ENCODE measurements at regions not wholly inside any gene's neighbourhood (a gene's known extent, or its start where the extent isn't known, plus 50 kb on each side); places are given as distances from the start of the nearest gene placed in this dataset.

DNA sequence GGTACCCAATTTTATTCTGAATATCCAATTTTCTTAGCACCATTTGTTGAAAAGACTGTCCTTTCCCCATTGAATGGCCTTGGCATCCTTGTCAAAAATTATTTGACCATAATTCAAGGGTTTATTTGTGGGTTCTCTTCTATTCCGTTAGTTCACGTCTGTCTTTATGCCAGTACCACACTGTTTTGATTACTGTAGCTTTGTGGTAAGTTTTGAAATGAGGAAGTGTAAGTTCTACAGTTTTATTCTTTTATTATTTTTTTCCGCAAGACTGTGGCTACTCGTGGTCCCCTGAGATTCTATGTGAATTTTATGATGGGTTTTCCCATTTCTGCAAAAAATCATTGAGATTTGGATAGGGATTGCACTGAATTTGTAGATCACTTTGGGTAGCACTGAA lies 402.6 kb downstream of the PLK2 start:
- DNase-seq = no peak

DNA sequence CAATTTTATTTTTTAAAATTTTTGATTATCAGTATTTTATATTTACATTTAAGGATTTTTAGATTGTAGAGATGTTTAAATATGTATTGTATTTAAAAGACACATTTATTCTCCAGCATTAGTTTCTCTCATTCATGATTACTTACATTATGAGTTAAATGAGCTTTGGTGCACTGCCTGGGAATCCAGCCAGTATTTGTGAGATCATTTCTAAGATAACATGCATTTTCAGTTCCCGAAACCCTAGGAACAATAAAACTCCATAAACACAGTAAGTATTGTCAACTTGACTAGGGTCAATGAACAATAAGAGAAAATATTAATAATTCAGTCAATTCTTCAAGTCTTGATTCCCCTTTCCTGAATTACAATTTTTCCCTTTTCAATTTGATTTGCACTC lies 403.3 kb downstream of the PLK2 start:
- DNase-seq = no peak

GRCh38 chr5:58054018-58054417 lies 405.9 kb downstream of the PLK2 start:
- no peak for DNase-seq

DNA sequence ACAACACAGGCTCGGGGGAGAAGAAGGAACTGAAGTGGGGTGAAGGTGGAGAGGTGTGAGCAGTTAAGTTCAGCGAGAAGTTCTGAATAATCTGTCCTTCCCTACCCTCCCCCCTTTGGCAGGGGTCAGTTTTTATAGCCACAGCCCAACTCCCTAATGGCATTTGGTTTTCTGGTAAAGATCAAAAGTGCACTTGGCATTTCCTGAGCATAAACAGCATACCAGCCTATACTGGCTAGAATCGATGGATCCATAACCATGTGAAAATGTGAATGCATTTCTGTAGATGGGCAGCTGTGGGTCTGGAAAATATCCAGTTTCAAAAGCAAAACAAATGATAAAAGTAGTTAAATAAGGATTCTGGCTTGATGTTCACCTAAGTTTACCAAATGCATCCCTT lies 410.9 kb downstream of the PLK2 start:
- DNase-seq = no peak

- DNase-seq = no peak
These were observed 411.5 kb downstream of the PLK2 start for GRCh38 chr5:58048185-58048925.

- DNase-seq = no peak
These were observed 413.5 kb downstream of the PLK2 start for GRCh38 chr5:58046371-58046770.

DNA sequence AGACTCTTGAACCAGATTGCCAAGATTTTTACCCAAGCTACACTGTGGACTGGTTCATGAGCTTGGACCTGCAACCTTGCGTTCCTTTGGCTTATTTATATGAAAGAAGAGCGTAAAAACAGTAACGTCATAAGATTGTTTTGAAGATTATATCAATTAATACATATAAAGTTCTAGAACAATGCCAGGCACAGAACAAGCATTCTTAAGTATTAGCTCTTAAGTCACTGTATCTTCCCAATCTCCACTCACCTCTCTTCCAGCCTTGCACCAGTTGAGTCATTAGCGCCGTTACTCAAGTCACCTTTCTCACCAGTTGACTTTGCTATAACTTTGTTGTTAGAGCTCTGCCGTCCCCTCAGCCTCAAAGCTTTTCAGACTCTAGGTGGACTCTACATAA lies 415.7 kb downstream of the PLK2 start:
- DNase-seq = no peak

DNA sequence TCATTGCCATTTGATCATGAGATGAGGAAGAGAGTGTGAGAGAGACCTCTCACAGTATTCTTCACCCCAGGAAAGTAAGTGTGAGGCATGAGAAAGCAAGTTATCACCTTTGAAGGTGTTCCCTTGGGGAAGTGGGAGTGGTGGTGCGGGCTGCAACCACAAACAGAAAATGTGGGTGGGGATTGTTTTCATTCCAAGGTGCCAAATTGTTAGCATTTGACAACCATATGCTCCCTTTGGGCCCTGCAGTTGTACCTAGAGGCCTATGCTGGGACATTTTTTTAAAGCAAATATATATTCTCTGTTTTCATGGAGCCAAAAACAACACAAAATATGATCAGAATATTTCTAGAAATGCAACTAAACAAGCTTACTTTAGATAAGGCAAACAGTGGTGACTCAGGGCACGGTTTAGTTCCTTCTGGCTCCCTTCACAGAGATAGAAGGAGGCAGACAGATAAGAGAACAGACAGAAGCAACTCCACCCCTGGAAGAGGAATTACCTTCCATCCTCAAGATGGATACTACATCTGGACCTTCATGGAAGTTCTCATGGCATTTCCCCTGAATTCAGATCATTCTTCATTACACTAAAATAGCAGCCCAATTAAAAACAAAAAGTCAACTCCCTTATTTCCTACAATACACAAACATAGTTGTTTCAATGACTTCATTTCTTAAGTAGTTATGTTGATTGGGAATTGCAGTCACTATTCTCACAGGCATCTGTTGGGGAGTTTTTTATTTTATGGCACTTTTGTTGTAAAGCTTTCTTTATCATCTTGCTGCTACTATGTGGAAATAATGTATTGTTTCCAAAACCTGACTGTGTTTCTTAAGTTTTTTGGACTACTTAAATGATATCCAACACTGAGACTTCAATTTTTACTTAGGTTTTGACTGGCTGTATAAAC lies 416.6 kb downstream of the PLK2 start:
- no peak for DNase-seq

DNA sequence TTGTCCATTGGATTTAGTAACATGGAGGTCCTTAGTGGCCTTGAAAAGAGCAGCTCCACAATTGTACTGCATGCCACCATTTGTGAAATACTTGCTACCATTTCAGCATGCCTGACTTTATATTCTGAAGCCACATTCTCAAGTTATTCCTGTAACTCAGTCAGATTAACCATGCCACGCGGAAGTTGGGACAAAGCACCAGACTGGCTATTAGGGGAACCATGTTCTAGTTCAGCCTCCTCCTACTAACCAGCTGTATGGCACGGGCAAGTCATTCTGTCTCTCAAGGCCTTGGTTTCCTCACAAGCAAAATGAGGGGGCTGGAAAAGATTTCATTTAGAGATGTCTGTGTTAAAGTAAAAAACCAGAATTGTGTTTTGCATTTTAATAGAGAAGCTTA lies 418.0 kb downstream of the PLK2 start:
- no peak for DNase-seq

- no peak for DNase-seq
These were observed 419.0 kb downstream of the PLK2 start for GRCh38 chr5:58040846-58041245.

DNA sequence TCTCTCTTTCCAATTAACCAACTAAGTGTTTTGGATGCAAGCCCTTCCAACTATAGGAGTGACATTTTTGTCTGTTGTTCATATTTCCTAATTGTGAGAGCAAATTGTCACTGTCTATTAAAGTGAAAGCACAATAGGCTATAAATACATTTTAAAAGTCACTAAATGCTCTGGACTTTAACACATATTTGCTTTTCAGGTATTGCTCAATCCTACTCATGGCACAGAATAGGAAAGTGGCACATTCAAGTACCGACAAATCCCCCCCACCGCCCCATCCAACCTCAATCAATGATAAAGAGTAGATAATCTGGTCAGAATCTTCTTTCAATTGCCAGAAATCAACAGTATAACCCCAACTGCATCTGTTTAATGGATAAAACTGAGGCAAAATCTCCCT lies 419.8 kb downstream of the PLK2 start:
- DNase-seq = no peak

GRCh38 chr5:58037899-58038298 lies 422.0 kb downstream of the PLK2 start:
- no peak for DNase-seq

DNA sequence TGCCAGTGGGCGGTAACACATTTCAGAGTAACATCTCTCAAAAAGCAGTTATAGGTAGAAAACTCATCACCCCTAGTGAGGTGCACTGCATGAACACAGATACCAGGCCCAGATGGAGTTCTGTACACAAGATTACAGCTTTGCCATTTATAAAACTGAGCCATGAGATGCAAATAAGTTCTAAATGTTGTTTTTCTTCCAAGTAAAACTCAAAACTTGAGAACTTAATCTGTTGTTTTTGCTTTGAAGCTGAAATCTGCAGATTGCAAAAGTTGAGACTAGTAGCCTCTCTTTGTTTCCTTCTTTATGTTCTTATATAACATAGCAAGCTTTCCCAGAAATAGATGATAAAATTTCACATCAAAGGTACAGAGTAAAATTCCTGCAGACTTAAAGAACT lies 434.1 kb downstream of the PLK2 start:
- DNase-seq = no peak

DNA sequence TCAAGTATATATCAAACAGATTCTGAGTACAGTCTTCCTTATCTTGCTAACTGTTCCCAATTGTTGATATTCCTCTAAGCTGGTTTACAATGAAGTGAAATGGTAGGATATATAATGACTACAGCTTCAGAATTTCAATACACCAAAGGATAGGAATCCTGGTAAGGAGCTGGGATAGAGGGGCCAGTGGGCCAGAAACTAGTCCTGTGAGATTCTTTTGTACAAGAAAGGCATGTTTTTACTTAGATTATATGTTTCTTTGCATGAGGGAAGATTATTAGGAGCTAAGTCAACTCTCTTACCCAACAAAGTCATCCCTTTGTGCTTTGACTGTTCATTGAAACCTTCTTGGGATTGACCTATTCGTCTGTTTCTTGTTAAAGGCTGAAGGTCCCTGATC lies 435.7 kb downstream of the PLK2 start:
- DNase-seq = no peak

DNA sequence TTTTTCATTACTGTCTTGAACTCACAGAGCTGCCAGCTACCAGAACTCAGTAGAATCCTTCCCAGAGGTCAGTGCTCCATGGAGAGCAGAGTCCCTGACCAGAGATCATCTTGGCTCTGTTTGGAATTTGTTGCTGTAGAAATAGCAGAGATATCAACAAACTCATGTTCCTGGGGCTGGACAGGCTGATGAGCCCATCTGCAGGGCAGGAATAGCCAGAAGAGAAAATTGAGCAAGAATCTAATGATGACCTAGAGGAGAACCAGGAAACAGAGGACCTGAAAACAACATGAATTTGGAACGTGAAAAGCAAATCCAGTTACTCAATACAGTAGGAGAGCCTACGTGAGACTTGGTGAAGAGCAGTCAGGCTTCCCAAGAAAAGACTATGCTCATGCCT lies 437.8 kb downstream of the PLK2 start:
- DNase-seq = no peak

DNA sequence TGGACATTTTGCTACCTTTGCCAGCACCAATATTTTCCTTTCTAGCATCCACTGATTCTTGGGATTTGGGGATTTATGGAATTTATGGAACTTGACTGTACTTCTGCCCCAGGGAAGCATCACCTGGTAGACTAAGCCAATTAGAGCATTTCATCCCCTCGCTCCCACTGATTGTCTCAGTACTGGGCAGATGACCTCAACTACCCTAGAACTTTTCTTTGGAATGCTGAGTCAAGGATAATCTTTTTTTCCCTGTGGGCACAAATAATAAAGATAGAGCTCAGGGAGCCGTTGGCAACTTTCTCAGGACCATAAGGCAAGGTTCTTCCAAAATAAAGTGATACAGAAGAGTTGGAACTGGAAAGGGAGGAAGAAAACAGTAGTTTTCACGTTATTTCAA lies 438.4 kb downstream of the PLK2 start:
- DNase-seq = no peak

GRCh38 chr5:58019614-58020013 lies 440.3 kb downstream of the PLK2 start:
- DNase-seq = no peak

- no peak for DNase-seq
These were observed 441.9 kb downstream of the PLK2 start for GRCh38 chr5:58018016-58018415.

- no peak for DNase-seq
These were observed 443.0 kb downstream of the PLK2 start for GRCh38 chr5:58016877-58017276.

DNA sequence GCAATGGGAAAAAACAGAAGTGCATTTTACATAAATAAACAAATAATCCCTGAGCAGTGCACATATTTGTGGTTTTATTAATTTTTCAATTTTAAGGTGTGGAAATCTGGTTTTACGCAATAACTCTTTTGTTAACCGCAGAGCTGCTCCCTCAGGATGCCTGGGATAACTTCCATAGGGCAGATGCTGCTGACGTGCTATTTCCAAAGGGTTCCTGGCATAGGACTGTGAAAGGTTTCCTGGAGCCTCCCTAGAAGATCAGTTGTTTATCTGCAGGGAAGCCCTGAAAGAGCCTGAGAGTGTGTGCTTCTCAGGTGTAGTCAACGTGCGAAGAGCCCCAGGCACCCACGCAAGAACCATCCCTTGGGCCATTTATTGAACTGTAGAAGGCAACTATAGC lies 443.5 kb downstream of the PLK2 start:
- DNase-seq = no peak

DNA sequence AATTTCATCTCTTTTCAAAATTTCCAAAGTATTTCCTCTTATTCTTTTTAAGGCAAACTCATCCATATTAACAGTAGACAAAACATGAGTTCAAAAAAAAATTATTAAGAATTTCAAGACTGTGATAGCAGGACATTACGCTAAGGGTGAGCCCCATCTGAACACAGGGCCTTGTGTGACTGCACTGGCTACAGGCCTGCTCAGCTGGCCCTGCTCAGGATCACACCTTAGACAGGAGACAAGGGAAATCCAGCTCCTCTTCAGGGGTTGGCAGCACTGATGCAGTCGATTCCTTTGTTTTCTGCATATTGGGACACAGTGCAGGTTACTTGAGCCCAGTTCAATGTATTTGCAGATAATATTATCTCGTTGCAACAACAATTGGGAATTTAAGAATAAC lies 444.7 kb downstream of the PLK2 start:
- DNase-seq = no peak

GRCh38 chr5:58013542-58014258 lies 446.2 kb downstream of the PLK2 start:
- no peak for DNase-seq

DNA sequence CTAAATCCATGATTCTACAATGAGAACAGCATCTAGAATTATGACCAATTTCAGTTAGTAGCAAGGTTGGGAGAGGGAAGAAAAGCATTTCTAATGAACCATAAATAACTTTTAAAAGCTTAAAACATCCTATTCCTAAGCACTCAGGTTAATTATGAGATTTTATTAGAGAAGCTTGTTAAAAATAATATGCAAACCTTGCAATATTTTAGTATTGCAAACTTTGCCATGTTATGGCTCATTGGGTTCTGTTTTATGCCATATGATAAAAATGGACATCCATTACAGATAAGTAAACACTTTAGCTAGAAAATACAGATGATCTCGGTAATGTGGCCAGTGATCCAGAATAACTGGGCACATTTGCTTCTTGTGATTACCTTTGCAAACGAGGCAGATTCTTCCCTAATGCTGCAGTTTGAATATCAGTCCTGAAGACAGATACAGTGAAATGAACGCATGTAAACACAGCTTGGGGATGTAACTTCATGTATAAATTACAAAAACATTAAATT lies 447.0 kb downstream of the PLK2 start:
- no peak for DNase-seq
